ENCODE measurements at regions not wholly inside any gene's neighbourhood (a gene's known extent, or its start where the extent isn't known, plus 50 kb on each side); places are given as distances from the start of the nearest gene placed in this dataset.
A peak's percentile ranks its signal among the peaks of the same experiment; 100 is the strongest.
"Not testable (repeated sequence)": the region's sequence is repeated elsewhere in the genome, so short reads cannot be mapped to it uniquely, and the experiment has no call there.

DNA sequence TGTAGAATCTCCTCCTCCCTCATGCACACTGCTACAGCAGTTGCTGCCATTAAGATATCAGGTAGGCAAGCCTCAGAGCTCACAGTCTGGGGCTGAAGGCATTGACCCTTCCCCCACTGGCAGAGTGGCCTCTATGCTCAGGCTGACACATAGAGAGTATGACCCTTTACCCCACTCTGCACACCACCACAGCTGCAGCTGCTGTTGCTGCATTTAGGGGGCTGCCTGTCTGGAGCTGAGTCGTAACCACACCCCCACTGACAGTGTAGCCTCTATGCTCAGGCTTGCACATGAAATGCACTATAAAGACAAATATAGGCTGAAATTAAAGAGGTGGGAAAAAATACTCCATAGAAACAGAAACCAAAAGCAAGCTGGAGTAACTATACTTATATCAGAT lies 289.3 kb upstream of the PABPC4L start:
- Histone ChIP-seq H3K36me3 (no peaks in the 10 kb centered on the region), H3K4me1 (no peaks in the 10 kb centered on the region), H3K9me3 (peaks cover 0 to 2% (median 0%) of the 10 kb centered on the region in 4 donors), H3K4me3 (no peak overlapping the region), H3K27me3 (no peaks in the 10 kb centered on the region), H3K27ac (no peak overlapping the region)
- intact Hi-C loops (cut with DNase I) = no loop called here
- DNase-seq = no peak
- TF ChIP-seq POLR2AphosphoS5 (IDR thresholded peaks at IDR 0.05) (no peak), EP300 (IDR thresholded peaks at IDR 0.05) (no peak), POLR2A (IDR thresholded peaks at IDR 0.05) (no peak)
- TF ChIP-seq, protein P1, sequence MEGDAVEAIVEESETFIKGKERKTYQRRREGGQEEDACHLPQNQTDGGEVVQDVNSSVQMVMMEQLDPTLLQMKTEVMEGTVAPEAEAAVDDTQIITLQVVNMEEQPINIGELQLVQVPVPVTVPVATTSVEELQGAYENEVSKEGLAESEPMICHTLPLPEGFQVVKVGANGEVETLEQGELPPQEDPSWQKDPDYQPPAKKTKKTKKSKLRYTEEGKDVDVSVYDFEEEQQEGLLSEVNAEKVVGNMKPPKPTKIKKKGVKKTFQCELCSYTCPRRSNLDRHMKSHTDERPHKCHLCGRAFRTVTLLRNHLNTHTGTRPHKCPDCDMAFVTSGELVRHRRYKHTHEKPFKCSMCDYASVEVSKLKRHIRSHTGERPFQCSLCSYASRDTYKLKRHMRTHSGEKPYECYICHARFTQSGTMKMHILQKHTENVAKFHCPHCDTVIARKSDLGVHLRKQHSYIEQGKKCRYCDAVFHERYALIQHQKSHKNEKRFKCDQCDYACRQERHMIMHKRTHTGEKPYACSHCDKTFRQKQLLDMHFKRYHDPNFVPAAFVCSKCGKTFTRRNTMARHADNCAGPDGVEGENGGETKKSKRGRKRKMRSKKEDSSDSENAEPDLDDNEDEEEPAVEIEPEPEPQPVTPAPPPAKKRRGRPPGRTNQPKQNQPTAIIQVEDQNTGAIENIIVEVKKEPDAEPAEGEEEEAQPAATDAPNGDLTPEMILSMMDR (IDR thresholded peaks at IDR 0.05) = no peak
- 82 to 83% methylated on average over 1 of the region's 1 CpG for WGBS, 2 donors

GRCh38 chr4:134483514-134483913 lies 281.9 kb upstream of the PABPC4L start:
- H3K9me3 ChIP-seq; DNase-seq; H3K36me3 ChIP-seq; H3K27ac ChIP-seq; H3K4me1 ChIP-seq; intact Hi-C loops (cut with DNase I); H3K27me3 ChIP-seq; H3K4me3 ChIP-seq: not testable (repeated sequence)
- 87 to 95% methylated on average over 3 of the region's 3 CpGs for WGBS, 2 donors

- DNase-seq = no peak
- Histone ChIP-seq H3K27me3 (no peaks in the 10 kb centered on the region), H3K4me3 (no peak overlapping the region), H3K4me1 (no peaks in the 10 kb centered on the region), H3K27ac (no peak overlapping the region), H3K9me3 (peaks cover 0 to 3% (median 0%) of the 10 kb centered on the region in 4 donors), H3K36me3 (no peaks in the 10 kb centered on the region)
- no peak for TF ChIP-seq POLR2AphosphoS5 (IDR thresholded peaks at IDR 0.05)
- no peak for TF ChIP-seq EP300 (IDR thresholded peaks at IDR 0.05)
- TF ChIP-seq, protein P1 (IDR thresholded peaks at IDR 0.05) = no peak
- no peak for TF ChIP-seq POLR2A (IDR thresholded peaks at IDR 0.05)
- intact Hi-C loops (cut with DNase I) = loop anchor here (5.0 to 10.0 kb wide), 2 partner anchors 306 to 433 kb away; no protein-coding TSS in a partner anchor
- 88 to 95% methylated on average over 1 of the region's 1 CpG for WGBS, 2 donors
Measured at GRCh38 chr4:134471569-134471968, 270.0 kb upstream of the PABPC4L start.

DNA sequence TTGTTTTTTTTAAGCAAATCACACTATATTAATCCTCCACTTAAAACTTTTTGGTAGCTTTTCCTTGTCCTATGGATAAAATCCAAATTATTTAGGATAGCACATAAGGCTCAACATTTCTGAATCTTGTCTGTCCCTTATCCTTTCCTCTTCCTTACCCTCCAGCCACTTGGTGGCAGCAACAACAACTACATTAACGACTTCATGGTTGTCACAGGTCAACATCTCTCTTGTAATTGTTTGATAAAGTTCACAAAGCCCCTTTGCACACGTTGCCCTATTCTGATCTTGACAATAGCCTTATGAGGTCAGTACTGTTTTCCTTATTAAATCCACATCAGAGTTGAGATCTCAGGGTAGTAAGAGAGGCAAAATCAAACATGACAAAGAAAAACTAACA lies 269.0 kb upstream of the PABPC4L start:
- Histone ChIP-seq H3K27ac (no peak overlapping the region), H3K9me3 (peaks cover 0 to 3% (median 0%) of the 10 kb centered on the region in 4 donors), H3K4me3 (no peak overlapping the region), H3K27me3 (no peaks in the 10 kb centered on the region), H3K4me1 (no peaks in the 10 kb centered on the region), H3K36me3 (no peaks in the 10 kb centered on the region)
- TF ChIP-seq POLR2AphosphoS5 (IDR thresholded peaks at IDR 0.05) (no peak), POLR2A (IDR thresholded peaks at IDR 0.05) (no peak), EP300 (IDR thresholded peaks at IDR 0.05) (no peak)
- TF ChIP-seq, protein P1 (IDR thresholded peaks at IDR 0.05) = peak in 3 of 4 experiments; percentile 24 to 33 (median 25)
- WGBS, 2 donors = 3 to 19% methylated on average over 2 of the region's 2 CpGs
- intact Hi-C loops (cut with DNase I) = loop anchor here (5.0 to 10.0 kb wide), 2 partner anchors 307 to 434 kb away; no protein-coding TSS in a partner anchor
- DNase-seq = no peak

DNA sequence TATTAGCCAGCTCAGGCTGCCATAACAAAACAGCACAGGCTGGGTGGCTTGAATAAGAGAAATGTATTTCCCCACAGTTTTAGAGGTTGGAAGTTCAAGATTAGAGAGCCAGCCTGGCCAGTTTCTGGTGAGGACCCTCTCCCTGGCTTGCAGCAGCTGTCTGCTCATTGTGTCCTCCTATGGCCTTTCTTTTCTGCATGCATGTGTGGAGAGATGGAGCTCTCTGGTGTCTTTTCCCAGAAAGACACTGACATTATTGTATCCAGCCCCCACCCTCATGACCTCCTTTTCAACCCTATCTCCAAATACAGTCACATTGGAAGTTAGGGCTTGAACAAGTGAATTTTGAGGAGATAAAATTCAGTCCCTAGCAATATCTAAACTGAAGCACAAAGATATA lies 263.8 kb upstream of the PABPC4L start:
- intact Hi-C loops (cut with DNase I) = no loop called here
- H3K27me3 ChIP-seq = no peaks in the 10 kb centered on the region
- no peak for DNase-seq
- no peak overlapping the region for H3K4me3 ChIP-seq
- no peak overlapping the region for H3K27ac ChIP-seq
- no peaks in the 10 kb centered on the region for H3K36me3 ChIP-seq
- TF ChIP-seq POLR2AphosphoS5 (IDR thresholded peaks at IDR 0.05) = no peak
- TF ChIP-seq, protein P1 (IDR thresholded peaks at IDR 0.05) = no peak
- TF ChIP-seq POLR2A (IDR thresholded peaks at IDR 0.05) = no peak
- no peak for TF ChIP-seq EP300 (IDR thresholded peaks at IDR 0.05)
- no peaks in the 10 kb centered on the region for H3K9me3 ChIP-seq
- no peaks in the 10 kb centered on the region for H3K4me1 ChIP-seq
